PC-3 (cell line): ENCODE measurements at regions not wholly inside any gene's neighbourhood (a gene's known extent, or its start where the extent isn't known, plus 50 kb on each side); places are given as distances from the start of the nearest gene placed in this dataset.

Source experiments
- EZH2phosphoT487 ChIP-seq: fragments of 300-600 bp; sonication (generic); IDR thresholded peaks from 2 replicates; pipeline ENCODE4 v1.6.1; 2018; ENCODE audit warnings: mild to moderate bottlenecking, antibody characterized with exemption, low read length, borderline replicate concordance
- TF ChIP-seq, protein P1 (sequence below): fragments of 300-600 bp; sonication (generic); conservative IDR thresholded peaks from 2 replicates; pipeline ENCODE4 v1.5.1; 2017; ENCODE audit warnings: antibody characterized with exemption, low read depth, mild to moderate bottlenecking, low read length

DNA sequence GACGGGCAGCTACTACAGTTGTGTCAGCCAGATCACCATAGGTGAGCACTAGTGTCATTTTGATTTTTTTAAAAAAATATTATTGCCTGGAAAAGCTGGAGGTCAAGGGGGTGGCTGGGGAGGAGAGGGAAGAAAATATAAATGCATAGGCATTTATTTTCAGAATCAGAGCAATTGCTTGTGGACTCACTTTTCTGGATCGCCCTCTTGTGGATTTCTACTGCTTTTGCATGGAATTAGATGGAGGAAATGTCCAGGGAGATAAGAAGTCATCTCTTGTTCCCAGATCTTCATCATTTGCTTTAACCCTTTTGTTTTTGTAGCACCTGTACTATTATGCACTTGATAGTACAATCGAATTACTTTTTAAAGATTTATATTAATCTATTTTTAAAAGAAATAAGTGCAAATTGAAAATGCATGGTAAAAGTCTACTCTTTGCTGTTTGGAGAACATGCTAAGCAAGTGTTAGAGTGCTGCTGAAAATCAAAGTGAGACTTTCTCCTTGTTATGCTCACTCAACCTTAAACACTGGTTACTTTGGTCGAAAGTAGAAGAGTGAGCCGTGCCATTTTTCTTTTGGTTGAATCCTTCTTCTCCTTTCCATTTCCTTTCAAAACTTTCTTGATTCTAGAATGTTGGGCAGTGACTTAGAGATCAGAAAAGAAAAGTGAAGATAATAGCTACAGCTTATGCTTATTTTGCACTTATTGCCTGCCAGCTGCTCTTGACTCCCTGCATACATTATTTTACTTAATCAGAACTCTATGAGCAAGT, 60.6 kb upstream of the ANO4 start:
- TF ChIP-seq, protein P1, sequence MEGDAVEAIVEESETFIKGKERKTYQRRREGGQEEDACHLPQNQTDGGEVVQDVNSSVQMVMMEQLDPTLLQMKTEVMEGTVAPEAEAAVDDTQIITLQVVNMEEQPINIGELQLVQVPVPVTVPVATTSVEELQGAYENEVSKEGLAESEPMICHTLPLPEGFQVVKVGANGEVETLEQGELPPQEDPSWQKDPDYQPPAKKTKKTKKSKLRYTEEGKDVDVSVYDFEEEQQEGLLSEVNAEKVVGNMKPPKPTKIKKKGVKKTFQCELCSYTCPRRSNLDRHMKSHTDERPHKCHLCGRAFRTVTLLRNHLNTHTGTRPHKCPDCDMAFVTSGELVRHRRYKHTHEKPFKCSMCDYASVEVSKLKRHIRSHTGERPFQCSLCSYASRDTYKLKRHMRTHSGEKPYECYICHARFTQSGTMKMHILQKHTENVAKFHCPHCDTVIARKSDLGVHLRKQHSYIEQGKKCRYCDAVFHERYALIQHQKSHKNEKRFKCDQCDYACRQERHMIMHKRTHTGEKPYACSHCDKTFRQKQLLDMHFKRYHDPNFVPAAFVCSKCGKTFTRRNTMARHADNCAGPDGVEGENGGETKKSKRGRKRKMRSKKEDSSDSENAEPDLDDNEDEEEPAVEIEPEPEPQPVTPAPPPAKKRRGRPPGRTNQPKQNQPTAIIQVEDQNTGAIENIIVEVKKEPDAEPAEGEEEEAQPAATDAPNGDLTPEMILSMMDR, result peak; percentile 65
- no peak for TF ChIP-seq EZH2phosphoT487
